NCI-H2029 treated with DMSO at 0.1 percent for 48 hours (cell line): ENCODE measurements at regions not wholly inside any gene's neighbourhood (a gene's known extent, or its start where the extent isn't known, plus 50 kb on each side); places are given as distances from the start of the nearest gene placed in this dataset.
"Not testable (repeated sequence)": the region's sequence is repeated elsewhere in the genome, so short reads cannot be mapped to it uniquely, and the experiment has no call there.

Source experiments
- DNase-seq: peaks from one replicate; lab custom pipeline; 2025; lab: John Stamatoyannopoulos, UW

DNA sequence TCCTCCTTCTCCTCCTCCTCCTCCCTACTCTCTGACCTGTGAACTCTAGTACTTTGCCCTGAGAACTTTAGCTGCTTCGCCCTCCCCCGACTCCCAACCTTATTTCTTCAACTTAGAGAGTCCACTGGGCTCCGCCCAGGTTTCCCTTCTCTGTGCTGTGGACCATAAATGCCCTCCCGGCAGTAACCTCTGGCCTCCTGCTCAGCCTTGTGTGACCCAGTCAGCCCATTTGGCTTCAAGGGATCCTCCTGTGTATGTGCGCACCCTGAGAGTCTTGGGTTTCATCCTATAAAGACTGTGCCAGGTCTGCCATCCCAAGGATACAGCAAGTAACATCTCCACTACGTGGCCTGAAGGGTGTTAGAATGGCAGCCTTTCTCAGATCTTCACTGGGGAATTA lies 275.6 kb upstream of the C16orf82 start:
- DNase-seq: no peak

DNA sequence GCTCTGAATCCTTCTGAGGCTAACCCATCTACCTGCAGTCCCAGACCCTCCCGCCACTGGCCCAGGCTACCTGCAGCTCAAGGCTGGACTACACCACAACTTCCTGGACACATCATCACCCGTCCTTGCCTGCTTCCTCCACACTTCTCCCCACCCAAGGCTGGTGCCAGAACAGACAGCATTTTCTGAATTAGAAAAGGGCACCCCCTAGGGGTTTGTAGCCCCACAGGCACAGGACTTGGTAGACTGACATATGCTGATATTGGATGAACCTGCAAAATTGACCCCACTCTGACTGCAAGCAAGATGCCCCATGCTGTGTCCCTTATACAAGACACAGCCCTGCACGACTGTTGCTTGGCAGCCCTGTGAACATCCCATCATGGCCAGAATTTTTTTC lies 271.5 kb upstream of the C16orf82 start:
- DNase-seq: no peak

DNA sequence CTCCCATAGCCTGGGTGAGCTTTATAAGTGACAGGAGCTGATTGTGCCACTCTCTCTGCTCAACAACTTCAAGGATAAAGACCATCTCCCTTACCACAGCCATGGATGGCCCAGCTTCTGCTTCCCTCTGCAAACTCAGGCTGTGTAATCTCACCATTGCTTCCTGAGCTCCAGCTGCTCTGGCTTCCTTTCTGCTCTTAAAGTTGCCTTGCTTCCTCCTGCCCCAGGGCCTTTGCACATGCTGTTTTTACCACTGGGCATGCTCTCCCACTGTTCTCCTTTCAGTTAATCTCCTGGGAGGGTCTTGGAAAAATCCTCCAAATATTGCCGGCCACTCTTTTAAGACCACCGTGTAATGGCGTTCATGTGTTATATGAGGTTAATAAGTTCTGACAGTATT lies 265.1 kb upstream of the C16orf82 start:
- no peak for DNase-seq

DNA sequence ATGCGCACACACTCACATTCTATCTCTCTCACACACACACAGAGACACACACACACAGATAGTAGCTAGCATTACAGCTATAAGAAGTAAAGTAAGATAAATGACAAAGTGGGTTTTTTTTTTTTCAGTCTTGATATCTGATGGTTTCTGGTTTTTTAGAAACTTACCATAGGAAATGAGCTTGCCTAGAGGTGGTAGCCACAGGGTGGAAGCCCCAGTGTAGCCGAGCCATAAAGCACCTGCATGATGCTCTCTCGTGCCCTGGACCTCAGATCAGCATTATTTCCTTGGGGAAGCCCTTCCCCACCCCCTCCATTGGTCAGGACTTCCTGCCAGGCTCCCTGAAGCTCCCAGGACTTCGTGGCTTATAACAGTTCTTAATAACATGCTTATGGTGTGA lies 264.3 kb upstream of the C16orf82 start:
- DNase-seq: no peak

DNA sequence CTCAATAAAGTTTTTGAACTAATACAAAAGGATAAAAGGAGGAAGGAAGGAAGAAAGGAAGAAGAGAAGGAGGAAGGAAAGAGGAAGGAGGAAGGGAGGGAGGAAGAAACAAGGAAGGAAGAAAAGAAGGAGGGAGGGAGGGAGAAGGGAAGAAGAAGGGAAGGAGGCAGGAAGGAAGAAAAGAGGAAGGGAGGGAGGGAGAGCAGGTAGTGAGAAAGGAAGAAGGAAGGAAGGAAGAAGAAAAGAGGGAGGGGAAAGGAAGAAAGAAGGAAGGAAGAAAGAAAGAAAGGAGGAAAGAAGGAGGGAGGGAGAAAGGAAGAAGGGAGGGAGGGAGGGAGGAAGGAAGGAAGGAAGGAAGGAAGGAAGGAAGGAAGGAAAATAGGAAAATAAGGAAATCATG lies 263.8 kb upstream of the C16orf82 start:
- DNase-seq: no peak

DNA sequence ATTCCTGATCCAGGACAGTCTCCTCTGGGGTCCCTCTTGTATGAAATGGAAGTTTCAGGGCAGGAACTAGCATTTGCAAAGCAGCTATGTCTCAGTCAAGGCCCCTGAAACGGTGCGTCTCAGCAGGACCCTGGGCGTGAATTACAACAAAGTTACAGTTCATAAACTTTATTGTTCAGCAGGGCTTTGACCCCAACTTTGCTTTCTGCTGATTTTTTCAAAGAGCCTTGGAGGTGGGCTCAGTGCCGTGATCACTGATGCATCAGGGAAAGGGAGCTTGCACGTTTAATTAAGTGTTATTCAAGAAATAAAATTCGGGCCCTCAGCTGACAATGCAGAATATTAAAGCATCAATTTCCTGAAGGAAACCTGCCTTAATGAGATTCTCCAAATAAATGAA lies 260.1 kb upstream of the C16orf82 start:
- DNase-seq: no peak

DNA sequence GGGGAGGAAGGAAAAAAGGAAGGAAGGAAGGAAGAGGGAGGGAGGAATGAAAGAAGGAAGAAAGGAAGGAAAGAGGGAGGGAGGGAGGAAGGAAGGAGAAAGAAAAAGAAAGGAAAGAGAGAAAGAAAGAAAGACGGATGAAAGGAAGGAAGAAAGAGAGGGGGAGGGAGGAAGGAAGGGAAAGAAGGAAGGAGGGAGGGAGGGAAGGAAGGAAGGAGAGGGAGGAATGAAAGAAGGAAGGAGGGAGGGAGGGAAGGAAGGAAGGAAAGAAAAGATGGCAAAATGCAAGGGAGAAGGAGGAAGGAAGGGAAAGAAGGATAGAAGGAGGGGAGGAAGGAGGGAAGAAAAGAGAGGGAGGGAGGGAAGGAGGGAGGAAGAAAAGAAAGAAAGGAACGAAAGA lies 257.3 kb upstream of the C16orf82 start:
- DNase-seq: no peak

DNA sequence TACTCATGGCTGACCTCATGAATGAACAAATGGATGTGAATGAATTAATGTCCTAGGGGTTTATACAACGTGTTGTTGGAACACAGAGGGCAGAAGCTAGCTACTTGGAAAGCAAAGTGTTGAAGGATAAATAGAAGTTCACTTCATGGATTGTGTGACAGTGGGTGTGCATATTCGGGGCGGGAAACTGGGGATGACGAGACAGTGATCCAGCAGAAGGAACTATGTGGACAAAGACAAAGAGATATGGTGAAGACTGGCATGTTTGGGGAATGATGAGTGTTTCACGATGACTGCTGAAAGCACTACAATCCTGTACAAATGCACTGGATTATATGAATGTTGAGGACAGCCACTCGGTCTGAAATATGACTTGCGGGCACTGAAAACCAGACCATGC lies 250.5 kb upstream of the C16orf82 start:
- DNase-seq: no peak

DNA sequence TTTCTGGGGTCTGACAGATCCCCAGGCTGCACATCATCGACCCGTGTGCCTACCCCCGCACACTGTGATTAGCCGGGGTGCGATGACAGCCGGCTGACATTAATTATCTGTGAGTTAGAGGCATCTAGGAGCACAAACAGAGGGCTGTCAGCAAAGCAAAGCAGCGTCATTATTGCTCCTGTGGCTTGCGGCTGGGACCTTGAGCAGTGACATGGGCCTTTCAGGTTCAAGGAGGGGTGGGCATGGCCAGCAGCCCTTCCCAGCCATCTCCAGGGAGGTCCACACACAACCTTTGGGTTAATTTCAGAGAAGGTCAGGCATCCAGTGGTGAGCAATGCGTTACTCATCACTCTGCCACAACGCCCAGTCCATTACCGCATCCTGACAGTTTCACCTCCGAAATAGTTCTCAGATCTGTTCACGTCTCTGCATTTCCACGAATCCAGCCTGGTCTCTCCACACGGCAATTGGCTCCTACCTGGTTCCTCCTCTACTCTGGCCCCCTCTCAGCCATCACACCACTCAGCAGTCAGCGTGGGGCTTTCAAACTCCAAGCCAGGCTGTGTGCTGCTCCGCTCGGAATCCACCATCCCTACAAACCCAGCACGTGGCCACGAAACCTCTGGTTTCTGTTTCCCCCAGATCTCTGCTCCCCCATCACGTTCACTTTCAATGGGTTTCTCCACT lies 249.7 kb upstream of the C16orf82 start:
- no peak for DNase-seq

DNA sequence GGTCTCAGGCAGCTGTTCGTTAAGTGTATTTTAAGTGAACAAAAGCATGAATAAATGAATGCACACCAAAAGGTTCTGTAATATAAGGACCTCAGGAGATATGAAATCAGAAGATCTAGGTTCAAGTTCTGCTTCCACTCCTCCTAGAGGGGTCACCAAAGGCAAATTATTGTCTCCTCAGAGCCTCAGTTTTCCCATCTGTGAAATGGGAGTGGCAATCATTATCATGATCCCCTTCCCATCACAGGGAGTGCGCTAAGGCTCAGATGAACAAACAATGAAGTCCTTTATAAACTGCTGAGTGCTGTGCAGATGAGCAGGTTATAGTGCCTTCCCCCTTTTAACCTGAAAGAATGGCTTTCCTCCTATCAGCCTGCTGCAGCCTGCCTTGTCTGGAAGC lies 248.3 kb upstream of the C16orf82 start:
- DNase-seq: no peak

DNA sequence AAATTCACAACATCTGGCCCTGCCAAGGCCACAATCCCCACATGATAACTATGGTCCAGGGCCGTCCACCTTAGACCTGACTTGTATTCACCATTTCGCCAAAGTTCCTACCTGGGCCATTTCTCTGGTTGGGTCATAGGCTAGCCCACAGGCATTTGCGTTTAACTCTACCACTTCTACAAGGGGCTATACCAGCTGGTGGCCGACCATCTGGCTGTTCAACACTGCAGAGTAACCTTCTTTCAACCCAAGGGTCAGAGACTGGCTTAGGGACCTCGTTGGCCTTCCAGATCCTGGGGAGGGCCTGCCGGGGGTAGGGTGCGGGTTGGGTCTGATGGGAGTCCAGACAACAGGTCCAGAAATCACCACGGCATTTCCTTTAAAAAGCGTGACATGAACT lies 242.3 kb upstream of the C16orf82 start:
- DNase-seq: no peak

DNA sequence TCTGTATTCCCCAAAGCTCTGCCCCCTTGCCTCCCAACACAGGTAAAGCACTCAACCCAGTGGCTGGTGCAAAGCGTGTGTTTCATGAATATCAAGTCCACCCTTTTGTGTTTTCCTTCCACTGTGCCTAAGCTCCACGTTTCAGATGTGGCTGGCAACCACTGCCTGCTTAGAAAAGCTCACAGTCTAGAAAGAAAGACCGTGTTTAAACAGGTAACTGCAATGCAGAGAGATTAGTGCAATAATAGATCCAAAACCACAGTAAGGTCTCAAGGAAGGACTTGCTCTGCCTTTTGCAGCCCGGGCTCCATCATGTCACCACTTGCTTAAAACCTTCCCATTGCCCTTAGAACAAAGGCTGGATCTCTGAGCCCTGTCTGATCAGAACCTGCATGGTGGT lies 240.2 kb upstream of the C16orf82 start:
- no peak for DNase-seq

DNA sequence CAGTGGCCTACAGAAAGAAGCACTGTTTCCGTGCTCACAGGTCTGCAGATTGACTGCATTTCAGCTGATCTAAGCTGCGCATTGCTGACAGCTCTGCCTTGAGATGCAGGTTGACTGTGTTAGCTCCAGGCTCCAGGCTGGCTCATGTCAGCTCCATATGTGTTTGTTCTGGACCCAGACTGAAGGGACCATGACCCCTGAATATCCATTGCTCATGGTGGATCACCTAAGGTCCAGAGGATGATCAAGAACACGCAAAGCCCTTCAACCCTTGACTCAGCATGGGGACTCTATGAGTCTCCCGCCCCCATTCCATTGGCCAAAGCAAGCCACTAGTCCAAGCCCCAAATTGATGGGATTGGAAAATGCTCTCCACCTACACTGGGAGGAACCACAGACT lies 239.3 kb upstream of the C16orf82 start:
- DNase-seq: no peak

DNA sequence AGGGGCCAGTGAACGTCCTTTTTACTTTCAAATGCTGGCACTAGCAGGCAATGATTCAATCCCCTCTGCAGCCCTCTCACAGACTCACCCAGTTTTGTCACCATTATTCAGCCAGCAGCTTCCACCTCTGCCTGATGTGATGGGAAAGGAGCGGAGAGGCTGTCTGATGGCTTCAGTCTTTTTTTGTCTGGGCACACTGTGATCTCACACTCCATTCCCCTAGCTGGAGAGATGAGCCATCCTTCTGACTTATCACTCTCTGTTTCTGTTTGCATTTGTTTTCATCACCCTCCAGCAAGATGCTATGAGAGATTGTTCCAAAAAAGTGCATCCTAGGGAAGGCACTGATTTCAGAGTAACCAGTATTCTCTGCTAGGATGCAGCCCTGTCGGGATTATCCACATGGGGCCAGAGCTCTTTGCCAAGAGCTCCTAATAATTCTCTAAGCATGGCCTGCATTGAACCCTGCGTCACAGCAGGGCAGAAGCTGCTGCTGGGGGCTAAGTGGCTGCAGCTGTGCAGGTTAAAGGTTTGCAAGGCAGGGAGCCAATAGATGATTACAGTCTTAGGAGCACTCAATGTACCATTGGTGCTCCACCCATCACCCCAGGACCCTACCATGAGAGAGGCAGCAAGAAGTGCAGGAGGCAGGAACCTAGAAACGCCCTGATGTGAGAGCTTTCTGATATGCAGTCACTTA lies 236.1 kb upstream of the C16orf82 start:
- no peak for DNase-seq

DNA sequence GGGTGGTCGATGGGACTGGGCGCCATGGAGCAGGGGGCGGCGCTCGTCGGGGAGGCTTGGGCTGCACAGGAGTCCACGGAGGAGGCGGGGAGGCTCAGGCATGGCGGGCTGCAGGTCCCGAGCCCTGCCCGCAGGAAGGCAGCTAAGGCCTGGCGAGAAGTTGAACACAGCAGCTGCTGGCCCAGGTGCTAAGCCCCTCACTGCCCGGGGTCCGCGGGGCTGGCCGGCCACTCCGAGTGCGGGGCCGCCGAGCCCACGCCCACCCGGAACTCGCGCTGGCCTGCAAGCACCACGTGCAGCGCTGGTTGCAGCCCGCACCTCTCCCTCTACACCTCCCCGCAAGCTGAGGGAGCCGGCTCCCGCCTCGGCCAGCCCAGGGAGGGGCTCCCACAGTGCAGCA lies 230.6 kb upstream of the C16orf82 start:
- not testable (repeated sequence) for DNase-seq

DNA sequence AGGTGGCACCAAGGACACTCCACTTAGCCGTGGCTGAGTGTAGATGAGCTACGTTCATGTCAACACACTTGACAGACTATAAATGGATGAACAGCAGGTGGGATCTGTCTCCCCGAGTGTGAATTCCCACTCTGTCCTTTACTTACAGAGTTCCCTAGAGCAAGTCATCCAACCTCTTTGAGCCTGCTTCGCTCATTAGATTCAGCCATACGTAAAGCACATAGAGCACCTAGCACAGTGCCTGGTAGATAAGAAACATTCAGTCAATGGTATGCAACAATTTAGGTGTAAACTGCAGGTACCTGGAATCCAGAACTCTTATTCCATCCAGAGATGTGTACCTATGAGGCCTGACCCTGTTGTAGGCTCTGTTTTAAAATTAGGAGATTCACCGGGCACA lies 227.8 kb upstream of the C16orf82 start:
- DNase-seq: no peak

DNA sequence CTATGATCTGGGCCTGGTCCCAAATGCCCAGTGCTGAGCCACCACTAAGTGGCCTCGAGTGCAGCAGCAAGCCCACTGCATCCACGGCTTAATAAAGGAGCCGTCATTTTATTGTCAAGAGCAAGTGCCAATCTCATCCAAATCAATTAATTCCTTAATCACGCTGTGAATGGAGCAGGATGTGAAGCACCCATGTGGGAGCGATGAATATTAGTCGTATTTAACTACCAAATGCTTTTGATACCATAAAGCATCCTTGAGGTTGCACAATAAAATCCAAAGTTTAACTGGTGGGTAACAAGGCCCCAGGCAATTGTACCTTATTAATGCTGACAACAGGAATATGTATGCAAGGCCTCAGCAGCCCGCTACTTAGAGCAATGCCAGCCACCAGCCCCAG lies 226.0 kb upstream of the C16orf82 start:
- no peak for DNase-seq

DNA sequence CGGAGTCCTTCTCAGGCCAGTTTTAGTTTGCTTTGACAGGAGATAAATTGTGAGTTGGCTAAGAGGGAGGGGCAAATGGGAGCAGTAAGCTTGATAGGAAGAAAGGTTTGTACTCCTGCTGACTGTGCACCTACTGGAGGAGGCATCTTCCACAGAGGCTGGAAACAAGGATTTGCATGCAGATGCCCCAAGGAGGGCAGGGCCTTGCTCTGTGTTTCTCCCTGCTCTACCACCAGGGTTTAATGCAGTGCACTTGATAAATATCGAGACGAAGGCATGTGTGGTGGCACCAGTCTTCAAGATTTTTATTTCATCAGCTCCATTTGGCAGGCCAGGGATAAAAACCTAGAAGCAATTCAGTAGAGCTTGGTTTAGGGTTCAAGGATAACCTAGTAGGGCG lies 210.5 kb upstream of the C16orf82 start:
- no peak for DNase-seq

DNA sequence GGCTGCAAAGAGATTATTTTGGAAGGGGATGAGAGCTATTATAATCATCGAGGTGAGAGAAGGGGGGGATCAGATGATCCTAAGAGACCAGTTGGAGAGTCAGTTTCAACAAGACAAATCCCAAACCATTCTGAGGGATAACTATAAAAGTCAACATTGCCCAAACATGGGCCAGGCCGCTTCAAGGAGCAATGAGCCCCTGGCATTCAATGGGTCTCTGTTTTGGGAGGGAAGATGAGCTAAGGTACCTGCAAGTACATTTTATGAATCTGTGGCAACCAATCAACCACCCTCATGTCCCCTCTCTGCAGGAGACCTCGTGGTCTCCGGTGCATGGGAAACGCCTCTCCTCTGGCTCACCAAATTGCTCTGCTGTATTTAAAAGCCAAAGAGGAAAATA lies 209.9 kb upstream of the C16orf82 start:
- no peak for DNase-seq

DNA sequence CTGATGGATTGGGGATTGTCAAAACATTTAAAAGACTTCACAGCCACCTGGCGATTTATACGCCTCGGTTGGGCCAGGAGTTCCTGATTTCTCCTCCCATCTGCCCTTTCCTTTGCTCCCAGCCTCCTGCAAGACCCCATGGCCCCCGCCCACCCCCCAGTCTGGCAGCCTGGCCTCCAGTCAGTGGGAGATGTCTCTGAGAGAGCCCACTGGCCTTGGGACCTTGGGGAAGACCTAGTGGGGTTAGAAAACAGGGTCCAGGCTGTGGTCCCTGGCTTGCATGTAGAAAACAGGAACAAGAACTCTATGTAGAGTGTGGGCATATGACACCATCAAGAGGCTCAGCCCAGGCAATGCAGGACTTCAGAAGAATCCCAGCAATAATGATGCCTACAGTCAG lies 209.4 kb upstream of the C16orf82 start:
- DNase-seq: no peak

DNA sequence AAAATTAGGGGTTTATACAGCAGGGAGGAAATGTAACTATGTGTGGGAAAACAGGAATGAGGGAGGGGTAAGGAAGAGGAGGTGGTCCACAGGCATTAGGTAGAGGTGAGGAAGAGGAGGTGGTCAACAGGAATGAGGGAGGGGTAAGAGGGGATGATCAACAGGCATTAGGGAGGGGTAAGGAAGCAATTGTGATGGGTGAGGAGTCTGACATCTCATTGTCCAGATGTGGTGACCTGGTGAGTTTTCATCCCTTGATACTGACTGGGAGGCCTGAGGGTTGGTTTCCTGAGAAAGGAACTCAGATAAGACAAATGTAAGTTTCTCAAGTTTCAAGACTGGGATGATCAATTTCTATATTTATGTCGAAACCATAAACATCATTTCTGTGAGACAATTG lies 206.2 kb upstream of the C16orf82 start:
- DNase-seq: no peak

DNA sequence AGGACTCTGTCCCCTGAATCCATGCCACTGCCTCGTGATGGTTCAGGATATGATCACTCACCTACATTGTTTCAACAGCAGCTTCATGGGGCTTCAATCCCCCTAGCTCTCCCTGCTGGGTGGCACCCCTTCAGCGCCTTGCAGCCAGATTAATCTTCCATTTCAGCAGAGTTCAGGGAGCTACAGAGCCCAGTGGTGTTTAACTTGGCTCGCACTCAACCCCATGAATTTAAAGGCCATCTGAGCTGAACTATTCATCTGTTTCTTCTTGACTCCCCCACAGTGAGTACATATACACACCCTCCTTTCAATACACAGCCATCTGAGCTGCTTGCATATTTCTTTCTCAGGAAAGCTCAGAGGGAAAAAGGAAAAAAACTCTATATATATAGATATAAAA lies 202.8 kb upstream of the C16orf82 start:
- peak; percentile 16 for DNase-seq

DNA sequence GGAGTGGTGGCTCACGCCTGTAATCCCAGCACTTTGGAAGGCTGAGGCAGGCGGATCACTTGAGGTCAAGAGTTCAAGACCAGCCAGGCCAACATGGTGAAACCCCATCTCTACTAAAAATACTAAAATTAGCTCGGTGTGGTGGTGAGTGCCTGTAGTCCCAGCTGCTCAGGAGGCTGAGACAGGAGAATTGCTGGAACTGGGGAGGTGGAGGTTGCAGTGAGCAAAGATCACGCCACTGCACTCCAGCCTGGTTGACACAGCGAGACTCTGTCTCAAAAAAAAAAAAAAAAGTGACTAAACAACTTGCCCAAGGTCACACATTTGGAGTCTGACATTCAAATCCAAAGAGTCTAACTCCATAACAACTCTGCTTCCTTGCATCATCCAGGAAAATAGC lies 192.4 kb upstream of the C16orf82 start:
- not testable (repeated sequence) for DNase-seq

DNA sequence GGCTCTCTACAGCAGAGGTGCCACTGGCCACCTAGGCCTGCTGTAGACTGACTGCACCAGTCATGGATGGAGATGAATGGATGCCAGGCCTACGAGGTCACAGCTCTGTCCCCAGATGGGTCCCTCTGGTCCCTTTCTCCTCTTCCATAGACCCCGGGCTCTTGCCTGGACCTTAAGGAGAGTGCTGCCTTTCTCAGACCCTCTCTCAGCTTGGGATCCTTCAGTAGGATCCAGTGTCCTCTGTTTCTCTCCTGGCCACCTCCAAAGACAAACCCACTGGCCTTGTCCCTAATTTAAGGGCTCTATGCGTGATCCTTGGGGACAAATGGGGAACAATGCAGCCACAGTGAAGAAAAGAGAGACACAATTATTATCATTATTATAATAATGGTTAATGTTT lies 189.3 kb upstream of the C16orf82 start:
- DNase-seq: no peak
